ENCODE measurements at regions not wholly inside any gene's neighbourhood (a gene's known extent, or its start where the extent isn't known, plus 50 kb on each side); places are given as distances from the start of the nearest gene placed in this dataset.
"Not testable (repeated sequence)": the region's sequence is repeated elsewhere in the genome, so short reads cannot be mapped to it uniquely, and the experiment has no call there.

GRCh38 chr3:74978684-74979083 is 364.2 kb upstream of the CNTN3 start:
- DNase-seq (ENCODE audit: low spot score): no peak

DNA sequence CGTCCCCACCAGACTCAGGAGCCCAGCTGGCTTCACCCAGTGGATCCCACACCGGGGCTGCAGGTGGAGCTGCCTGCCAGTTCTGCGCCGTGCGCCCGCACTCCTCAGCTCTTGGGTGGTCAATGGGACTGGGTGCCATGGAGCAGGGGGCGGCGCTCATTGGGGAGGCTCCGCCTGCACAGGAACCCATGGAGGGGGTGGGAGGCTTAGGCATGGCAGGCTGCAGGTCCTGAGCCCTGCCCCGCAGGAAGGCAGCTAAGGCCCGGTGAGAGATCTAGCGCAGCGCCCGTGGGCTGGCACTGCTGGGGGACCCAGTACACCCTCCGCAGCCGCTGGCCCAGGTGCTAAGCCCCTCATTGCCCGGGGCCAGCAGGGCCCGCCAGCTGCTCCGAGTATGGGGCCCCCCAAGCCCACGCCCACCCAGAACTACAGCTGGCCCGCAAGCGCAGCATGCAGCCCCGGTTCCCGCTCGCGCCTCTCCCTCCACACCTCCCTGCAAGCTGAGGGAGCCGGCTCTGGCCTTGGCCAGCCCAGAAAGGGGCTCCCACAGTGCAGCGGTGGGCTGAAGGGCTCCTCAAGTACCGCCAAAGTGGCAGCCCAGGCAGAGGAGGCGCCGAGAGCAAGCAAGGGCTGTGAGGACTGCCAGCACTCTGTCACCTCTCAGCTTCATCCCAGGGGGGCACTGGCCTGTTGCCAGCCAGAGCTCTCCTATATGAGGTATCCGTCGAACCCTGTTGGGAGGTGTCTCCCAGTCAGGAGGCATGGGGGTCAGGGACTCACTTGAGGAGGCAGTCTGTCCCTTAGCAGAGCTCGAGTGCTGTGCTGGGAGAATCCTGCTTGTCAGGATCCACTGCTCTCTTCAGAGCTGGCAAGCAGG is 370.8 kb upstream of the CNTN3 start:
- not testable (repeated sequence) for DNase-seq (ENCODE audit: low spot score)

- DNase-seq (ENCODE audit: low spot score): no peak
These were observed 373.6 kb upstream of the CNTN3 start for GRCh38 chr3:74988095-74988494.

GRCh38 chr3:74992898-74993297 is 378.4 kb upstream of the CNTN3 start:
- no peak for DNase-seq (ENCODE audit: low spot score)

DNA sequence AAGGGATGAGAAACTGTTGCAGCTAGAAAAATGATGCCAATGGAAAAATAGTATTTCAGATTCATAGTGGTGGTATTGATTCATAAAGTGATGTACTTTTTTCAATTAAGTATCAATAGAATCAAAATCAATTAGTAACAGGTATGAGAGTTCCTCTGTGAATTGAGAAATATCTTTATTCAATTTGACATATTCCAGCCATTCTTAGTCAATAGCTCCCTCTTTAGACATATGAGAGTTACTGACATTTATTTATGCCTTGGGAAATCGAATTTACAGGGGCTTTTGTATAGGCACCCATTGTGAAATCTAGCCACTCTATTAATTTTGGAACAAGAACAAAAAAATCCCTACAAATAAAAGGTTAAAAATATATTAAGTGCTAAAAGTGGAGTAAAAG is 386.9 kb upstream of the CNTN3 start:
- DNase-seq (ENCODE audit: low spot score): no peak

- no peak for DNase-seq (ENCODE audit: low spot score)
These were observed 398.4 kb upstream of the CNTN3 start for GRCh38 chr3:75012791-75013331.

GRCh38 chr3:75014008-75014407 is 399.5 kb upstream of the CNTN3 start:
- no peak for DNase-seq (ENCODE audit: low spot score)

DNA sequence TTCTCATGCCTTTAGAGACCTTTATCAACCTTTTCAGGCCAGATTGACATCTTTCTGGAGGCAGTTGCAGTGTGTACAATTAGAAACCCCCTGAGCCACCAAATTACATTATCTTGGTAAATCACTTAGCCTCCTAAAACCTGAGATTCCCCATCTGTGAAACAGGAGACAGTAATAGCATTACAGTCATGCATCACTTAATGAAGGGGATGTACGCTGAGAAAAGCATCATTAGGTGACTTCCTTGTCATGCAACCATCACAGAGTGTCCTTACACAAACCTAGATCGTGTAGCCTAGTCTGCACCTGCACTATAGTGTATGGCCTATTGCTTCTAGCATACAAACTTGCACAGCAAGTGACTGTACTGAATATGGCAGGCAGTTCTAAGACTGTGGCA is 400.8 kb upstream of the CNTN3 start:
- no peak for DNase-seq (ENCODE audit: low spot score)

- no peak for DNase-seq (ENCODE audit: low spot score)
These were observed 420.7 kb upstream of the CNTN3 start for GRCh38 chr3:75035146-75035545.

GRCh38 chr3:75042941-75043340 is 428.5 kb upstream of the CNTN3 start:
- no peak for DNase-seq (ENCODE audit: low spot score)

DNA sequence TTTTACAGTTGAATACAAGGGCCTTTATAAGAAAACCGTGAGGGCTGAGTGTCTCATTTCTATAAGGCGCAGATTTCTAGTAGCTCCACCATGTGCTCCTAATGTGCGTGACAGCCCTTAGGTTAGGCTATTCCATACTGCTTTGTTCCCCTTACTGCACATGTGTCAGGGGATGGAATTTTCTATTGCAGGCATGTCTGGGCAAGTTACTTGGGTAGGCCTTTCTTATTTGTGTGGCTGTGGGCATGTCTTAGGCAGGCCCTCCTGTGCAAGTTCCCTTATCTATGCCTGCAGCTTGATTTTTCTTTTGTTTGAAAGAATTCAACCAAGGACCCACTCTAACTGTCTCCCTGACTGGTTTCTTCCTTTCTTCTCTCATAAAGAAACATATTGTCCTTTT is 434.2 kb upstream of the CNTN3 start:
- no peak for DNase-seq (ENCODE audit: low spot score)

GRCh38 chr3:75049533-75049932 is 435.1 kb upstream of the CNTN3 start:
- no peak for DNase-seq (ENCODE audit: low spot score)

DNA sequence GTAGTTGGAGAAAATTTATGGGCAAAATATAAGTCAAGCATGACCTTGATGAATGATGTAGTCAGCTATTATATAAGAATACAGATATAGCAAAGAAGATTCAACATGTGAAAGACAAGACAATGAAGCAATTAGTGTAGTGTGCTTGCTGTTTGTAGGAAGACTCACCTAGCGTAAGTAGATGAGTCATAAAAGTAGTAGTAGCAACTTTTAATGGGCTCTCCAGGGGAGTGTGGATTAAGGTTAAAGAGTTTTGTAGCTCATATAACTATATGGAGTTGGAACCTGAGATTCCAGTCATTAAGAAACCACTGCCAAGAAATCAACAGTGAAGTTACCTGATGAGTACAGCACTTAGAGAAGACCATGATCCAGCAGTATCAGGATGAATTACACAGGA is 444.7 kb upstream of the CNTN3 start:
- DNase-seq (ENCODE audit: low spot score): no peak

DNA sequence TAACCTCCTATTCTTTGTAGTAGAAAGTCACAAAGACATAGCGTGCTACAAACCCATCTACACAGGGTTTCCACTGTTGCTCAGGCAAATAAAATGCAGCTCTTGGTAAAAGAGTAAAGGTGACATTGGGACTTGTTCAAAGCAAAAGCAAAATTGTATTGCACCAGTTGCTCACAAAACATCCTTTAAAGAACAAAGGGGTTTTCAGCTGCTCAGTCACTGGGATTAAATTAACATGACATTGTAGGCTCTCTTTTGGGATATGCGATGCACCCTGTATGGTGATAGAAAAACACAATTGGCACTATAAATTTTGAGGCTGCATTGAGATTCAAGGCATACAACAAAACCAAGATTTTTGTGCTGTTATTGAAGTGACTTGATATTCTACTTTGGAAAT is 447.3 kb upstream of the CNTN3 start:
- no peak for DNase-seq (ENCODE audit: low spot score)

- no peak for DNase-seq (ENCODE audit: low spot score)
These were observed 460.7 kb upstream of the CNTN3 start for GRCh38 chr3:75075158-75075557.

DNA sequence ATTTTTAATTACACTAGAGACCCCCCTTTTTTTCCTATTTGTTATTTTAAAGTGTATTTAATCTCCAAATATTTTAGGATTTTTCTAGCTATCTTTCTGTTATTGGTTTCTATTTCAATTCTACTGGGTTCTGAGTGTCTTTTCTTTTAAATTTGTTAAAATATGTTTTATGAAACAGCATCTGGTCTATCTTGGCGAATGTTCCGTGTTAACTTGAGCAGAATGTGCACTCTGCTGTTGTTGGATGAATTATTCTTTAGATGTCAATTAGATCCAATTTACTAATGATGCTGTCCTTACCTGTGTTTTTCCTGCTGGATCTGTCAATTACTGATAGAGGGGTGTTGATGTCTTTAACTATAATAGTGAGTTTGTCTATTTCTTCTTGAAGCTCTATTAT is 462.0 kb upstream of the CNTN3 start:
- no peak for DNase-seq (ENCODE audit: low spot score)

DNA sequence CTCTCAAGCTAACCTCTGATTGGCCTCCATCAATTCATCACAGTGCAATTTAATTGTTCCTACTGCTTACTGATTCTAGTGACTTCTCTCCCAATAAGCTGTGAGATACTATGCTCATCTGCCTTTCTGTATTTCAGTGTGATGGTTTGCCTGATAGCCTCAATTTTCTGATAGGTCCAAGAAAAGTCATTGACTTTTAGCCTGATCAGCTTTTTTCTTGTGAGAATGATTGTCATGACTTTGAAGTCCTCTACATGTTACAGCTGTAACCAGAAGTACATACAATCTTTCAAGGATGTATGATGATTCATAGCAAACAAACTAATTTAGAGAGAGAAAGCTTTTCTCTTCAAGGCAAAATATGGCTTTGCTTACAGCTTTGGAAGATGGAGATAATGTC is 463.8 kb upstream of the CNTN3 start:
- no peak for DNase-seq (ENCODE audit: low spot score)

- DNase-seq (ENCODE audit: low spot score): no peak
These were observed 468.4 kb upstream of the CNTN3 start for GRCh38 chr3:75082845-75083244.

DNA sequence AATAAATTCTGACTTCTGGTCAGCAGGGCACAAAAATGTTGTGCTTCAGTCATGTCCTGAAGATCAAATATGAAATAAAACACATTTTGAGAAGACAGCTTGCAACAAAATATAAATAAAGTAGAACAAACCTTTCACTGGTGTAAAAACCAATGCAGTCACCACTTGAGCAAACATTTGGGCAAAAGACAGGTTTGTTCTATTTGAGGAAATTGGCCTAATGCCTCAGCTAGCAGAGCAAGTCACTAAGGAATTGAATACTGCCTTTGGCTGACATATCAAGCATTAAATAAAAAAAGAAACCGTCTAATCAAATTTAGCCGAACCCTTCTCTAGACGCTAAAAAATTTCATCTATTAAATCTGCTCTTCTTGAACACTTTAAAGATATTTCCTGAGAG is 475.4 kb upstream of the CNTN3 start:
- DNase-seq (ENCODE audit: low spot score): no peak

DNA sequence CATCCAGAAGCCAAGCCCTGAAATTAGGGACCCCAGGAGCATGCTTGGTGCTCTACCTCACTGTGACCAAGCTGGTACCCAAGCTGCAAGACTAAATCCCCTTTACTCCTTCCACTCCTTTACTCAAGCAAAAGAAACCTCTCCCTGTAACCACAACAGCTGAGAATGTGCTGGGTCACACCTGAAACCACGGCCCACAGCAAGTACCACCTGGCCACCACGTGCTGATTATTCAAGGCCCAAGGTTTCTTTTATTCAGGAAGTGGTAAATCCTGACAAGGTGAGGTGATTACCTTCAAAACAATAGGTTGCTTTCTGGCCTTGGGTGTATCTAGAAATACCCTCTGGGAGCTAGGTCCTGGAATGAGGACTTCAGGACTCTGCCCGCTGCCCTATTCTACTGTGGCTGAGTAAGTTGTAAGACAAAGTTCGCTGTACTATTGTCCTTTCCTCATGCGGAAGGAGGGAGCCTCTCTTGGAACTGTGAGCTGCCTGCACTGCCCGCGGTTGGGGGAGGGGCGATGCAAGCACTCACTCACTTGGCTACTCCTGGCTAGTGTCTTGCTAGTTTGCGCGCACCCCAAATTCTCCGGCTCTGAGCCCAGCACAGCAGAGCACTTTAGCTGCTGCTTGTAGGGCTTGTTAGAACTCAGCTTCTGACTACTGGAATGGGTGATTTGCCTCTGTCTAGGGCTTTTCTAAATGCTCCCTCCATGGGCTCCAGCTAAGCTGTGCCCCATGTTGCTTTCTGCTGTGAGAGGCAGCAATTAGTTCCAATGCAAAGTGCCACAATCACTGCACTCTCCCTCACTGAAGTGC is 487.1 kb upstream of the CNTN3 start:
- no peak for DNase-seq (ENCODE audit: low spot score)

- no peak for DNase-seq (ENCODE audit: low spot score)
These were observed 496.3 kb upstream of the CNTN3 start for GRCh38 chr3:75110741-75111140.

GRCh38 chr3:75115695-75116094 is 501.2 kb upstream of the CNTN3 start:
- no peak for DNase-seq (ENCODE audit: low spot score)

DNA sequence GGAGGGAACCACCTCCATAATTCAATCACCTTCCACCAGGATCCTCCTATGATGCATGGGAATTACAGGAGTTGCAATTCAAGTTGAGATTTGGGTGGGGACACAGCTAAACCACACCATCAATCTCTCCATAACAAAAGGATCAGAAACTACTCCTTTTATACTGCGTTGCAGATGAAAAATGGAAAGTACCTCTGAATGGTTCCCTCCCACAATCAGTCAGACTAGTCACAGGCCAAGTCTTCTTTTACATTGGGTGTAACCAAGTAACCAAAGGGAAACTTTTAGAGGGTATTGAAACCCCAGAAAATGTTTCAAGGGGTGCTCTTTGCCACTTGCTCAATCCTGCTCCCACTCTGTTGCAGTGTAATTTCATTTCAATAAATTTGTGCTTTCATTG is 504.3 kb upstream of the CNTN3 start:
- DNase-seq (ENCODE audit: low spot score): no peak
